ENCODE measurements at regions not wholly inside any gene's neighbourhood (a gene's known extent, or its start where the extent isn't known, plus 50 kb on each side); places are given as distances from the start of the nearest gene placed in this dataset.

DNA sequence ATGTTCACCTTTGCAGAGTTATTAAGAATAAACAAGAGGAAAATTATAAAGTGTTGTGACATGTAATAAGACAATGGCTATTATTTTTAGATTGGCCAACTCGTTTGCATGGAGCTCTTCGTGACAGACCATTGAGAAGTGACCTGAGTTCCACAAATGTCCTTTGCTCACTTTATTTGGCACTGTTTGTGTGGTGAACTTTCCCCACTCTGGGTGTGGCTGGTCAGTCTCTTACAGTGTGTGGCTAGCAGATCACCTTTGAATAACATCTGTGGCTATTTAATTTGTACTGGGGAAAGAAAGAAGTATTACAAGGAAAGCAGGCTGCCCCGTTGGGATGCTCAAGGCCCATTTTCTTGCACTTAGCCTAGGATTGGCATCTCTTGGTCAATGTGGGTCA, 274.1 kb upstream of the WWC1 start:
- no peak for DNase-seq (ENCODE audit: low read depth, low spot score)
- Histone ChIP-seq H3K9me3 (replicated peaks; ENCODE audit: control insufficient read depth, insufficient read depth, low read length) (no peaks in the 10 kb centered on the region), H3K4me3 (no peak overlapping the region), H3K36me3 (ENCODE audit: control insufficient read depth in 2 of 2, insufficient read depth in 2 of 2, low read length in 1 of 2) (no peaks in the 10 kb centered on the region), H3K4me1 (ENCODE audit: control insufficient read depth, insufficient read depth, low read length) (no peaks in the 10 kb centered on the region), H3K27ac (ENCODE audit: control insufficient read depth, insufficient read depth) (no peak overlapping the region), H2AFZ (ENCODE audit: control insufficient read depth, low read depth, low read length) (no peak overlapping the region), H3K27me3 (replicated peaks in 1 of 2; ENCODE audit: control insufficient read depth in 2 of 2, insufficient read depth in 2 of 2, low read length in 1 of 2) (no peaks in the 10 kb centered on the region), H4K20me1 (ENCODE audit: control insufficient read depth, insufficient read depth) (no peaks in the 10 kb centered on the region), H3K9ac (ENCODE audit: control insufficient read depth, insufficient read depth, low read length) (no peak overlapping the region), H3K4me2 (ENCODE audit: control insufficient read depth, insufficient read depth) (no peak overlapping the region), H3K79me2 (ENCODE audit: control insufficient read depth, insufficient read depth, low read length) (no peaks in the 10 kb centered on the region)
- intact Hi-C loops (cut with micrococcal nuclease; ENCODE audit: unreplicated experiment) (no loop called here), in situ Hi-C loops (cut with MboI) (no loop called here)
- ChIA-PET POLR2A (no interaction called here), CTCF (no interaction called here), SMC1A (ENCODE audit: uncharacterized antibody, unreplicated experiment) (interaction anchor here (1.4 kb wide), 1 partner anchor 11 kb away, joined by 3 read pairs; no protein-coding TSS in a partner anchor), RAD21 (ENCODE audit: unreplicated experiment) (no interaction called here)
- FAIRE-seq: no peak
- BruUV-seq (replicated peaks): no TSS peak
- no peak for ATAC-seq
- TF ChIP-seq POLR2AphosphoS5 (IDR thresholded peaks at IDR 0.05; ENCODE audit: low read length): no peak
- TF ChIP-seq, protein P1, sequence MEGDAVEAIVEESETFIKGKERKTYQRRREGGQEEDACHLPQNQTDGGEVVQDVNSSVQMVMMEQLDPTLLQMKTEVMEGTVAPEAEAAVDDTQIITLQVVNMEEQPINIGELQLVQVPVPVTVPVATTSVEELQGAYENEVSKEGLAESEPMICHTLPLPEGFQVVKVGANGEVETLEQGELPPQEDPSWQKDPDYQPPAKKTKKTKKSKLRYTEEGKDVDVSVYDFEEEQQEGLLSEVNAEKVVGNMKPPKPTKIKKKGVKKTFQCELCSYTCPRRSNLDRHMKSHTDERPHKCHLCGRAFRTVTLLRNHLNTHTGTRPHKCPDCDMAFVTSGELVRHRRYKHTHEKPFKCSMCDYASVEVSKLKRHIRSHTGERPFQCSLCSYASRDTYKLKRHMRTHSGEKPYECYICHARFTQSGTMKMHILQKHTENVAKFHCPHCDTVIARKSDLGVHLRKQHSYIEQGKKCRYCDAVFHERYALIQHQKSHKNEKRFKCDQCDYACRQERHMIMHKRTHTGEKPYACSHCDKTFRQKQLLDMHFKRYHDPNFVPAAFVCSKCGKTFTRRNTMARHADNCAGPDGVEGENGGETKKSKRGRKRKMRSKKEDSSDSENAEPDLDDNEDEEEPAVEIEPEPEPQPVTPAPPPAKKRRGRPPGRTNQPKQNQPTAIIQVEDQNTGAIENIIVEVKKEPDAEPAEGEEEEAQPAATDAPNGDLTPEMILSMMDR (IDR thresholded peaks at IDR 0.05 in 2 of 3, conservative IDR thresholded peaks at IDR 0.05 in 1 of 3; ENCODE audit: control insufficient read depth in 2 of 3, extremely low read depth in 1 of 3, insufficient read depth in 1 of 3, low read depth in 3 of 3, low read length in 3 of 3): no peak
- TF ChIP-seq IKZF1 (conservative IDR thresholded peaks at IDR 0.05): no peak
- no peak for TF ChIP-seq CREB1 (IDR thresholded peaks at IDR 0.05; ENCODE audit: low read depth)
- no peak for TF ChIP-seq NFIC (IDR thresholded peaks at IDR 0.05; ENCODE audit: low read depth, low read length)
- no peak for TF ChIP-seq CEBPB (IDR thresholded peaks at IDR 0.05; ENCODE audit: borderline replicate concordance in 1 of 2, low read depth in 2 of 2, low read length in 2 of 2)
- TF ChIP-seq RBBP5 (conservative IDR thresholded peaks at IDR 0.05): no peak
- TF ChIP-seq HDGF (IDR thresholded peaks at IDR 0.05): no peak
- TF ChIP-seq NR2C2 (IDR thresholded peaks at IDR 0.05; ENCODE audit: borderline replicate concordance, control insufficient read depth, insufficient read length, low read depth): no peak
- no peak for TF ChIP-seq TARDBP (IDR thresholded peaks at IDR 0.05; ENCODE audit: borderline replicate concordance)
- TF ChIP-seq NFXL1 (IDR thresholded peaks at IDR 0.05; ENCODE audit: borderline replicate concordance): no peak
- 0% methylated on average over 3 of the region's 3 CpGs for WGBS (ENCODE audit: insufficient coverage, insufficient replicate concordance, low lambda C conversion rate, missing lambda C conversion rate)

Measured in GM12878 (cell line).